SK-N-SH (cell line): ENCODE measurements at regions not wholly inside any gene's neighbourhood (a gene's known extent, or its start where the extent isn't known, plus 50 kb on each side); places are given as distances from the start of the nearest gene placed in this dataset.

ENCODE experiments used
- CTCF ChIA-PET: fragments of 300-600, 350-600 bp; formaldehyde crosslinking; extraction: SDS; loops from one replicate; lab custom pipeline; 2021; lab: Yijun Ruan, JAX
- POLR2A ChIA-PET: fragments of 350-600 bp; sonication (Branson Sonifier 250); formaldehyde crosslinking; extraction: SDS; loops from one replicate; lab custom pipeline; 2020; ENCODE audit warnings: antibody characterized with exemption, inconsistent platforms; lab: Yijun Ruan, JAX
- DNase-seq: peaks from one replicate; pipeline ENCODE4 v3.0.0; 2012
- H2AFZ ChIP-seq: fragments of 200-600 bp; sonication (generic); 2 replicates; pipeline ENCODE4 v1.8.1; 2016; ENCODE audit warnings: antibody characterized with exemption, mild to moderate bottlenecking, low read depth
- H3F3A ChIP-seq: fragments of 200-600 bp; sonication (generic); replicated peaks from 2 replicates; pipeline ENCODE3; 2016; ENCODE audit warnings: antibody characterized with exemption, mild to moderate bottlenecking; ENCODE audit not compliant: insufficient read depth
- H3K27ac ChIP-seq, 2 experiments: fragments of 200-500 bp in 1 of 2; fragments of 200-600 bp in 1 of 2; sonication (Bioruptor generic) in 1 of 2; sonication (generic), shearing (Covaris generic) in 1 of 2; 2 replicates each; pipeline versions ENCODE4 v1.5.1 to v1.6.1; 2014 to 2016; ENCODE audit warnings: low read depth in 2 of 2, inconsistent platforms in 1 of 2, low read length in 1 of 2, mild to moderate bottlenecking in 1 of 2, mixed read lengths in 1 of 2
- H3K27me3 ChIP-seq: fragments of 200-600 bp; sonication (generic), shearing (Covaris generic); 2 replicates; pipeline ENCODE4 v1.6.1; 2016; ENCODE audit warnings: mixed run types; ENCODE audit not compliant: insufficient read depth
- H3K36me3 ChIP-seq, 2 experiments: fragments of 200-500 bp in 1 of 2; fragments of 200-600 bp in 1 of 2; sonication (Bioruptor generic) in 1 of 2; sonication (generic) in 1 of 2; replicated peaks in 1 of 2; 2 replicates each; pipeline versions ENCODE3 to v1.5.1; 2014 to 2016; ENCODE audit warnings: low read length in 1 of 2, mild to moderate bottlenecking in 1 of 2; ENCODE audit not compliant: insufficient read depth in 2 of 2, control insufficient read depth in 1 of 2
- H3K4me1 ChIP-seq, 2 experiments: fragments of 200-500 bp in 1 of 2; fragments of 200-600 bp in 1 of 2; sonication (Bioruptor generic) in 1 of 2; sonication (generic), shearing (Covaris generic) in 1 of 2; 2 replicates each; pipeline versions ENCODE4 v1.5.1 to v1.6.1; 2014 to 2016; ENCODE audit warnings: low read depth in 1 of 2, low read length in 1 of 2, mixed run types in 1 of 2; ENCODE audit not compliant: insufficient read depth in 2 of 2, control insufficient read depth in 1 of 2
- H3K4me2 ChIP-seq: fragments of 200-600 bp; sonication (generic), shearing (Covaris generic); 2 replicates; pipeline ENCODE4 v1.6.1; 2017; ENCODE audit warnings: mixed run types
- H3K4me3 ChIP-seq, 2 experiments: fragments of 200-500 bp in 1 of 2; fragments of 200-600 bp in 1 of 2; sonication (Bioruptor generic) in 1 of 2; sonication (generic), shearing (Covaris generic) in 1 of 2; 2 replicates each; pipeline versions ENCODE4 v1.5.1 to v1.8.1; 2014 to 2016; ENCODE audit warnings: low read depth in 2 of 2, inconsistent platforms in 1 of 2, low read length in 1 of 2, mild to moderate bottlenecking in 1 of 2, mixed read lengths in 1 of 2, moderate library complexity in 1 of 2
- H3K79me2 ChIP-seq: fragments of 200-600 bp; sonication (generic); 2 replicates; pipeline ENCODE4 v1.8.1; 2017; ENCODE audit warnings: mild to moderate bottlenecking; ENCODE audit not compliant: insufficient read depth
- H3K9ac ChIP-seq: fragments of 200-600 bp; sonication (generic); 2 replicates; pipeline ENCODE4 v1.6.1; 2017; ENCODE audit warnings: mixed run types
- H3K9me2 ChIP-seq: fragments of 200-600 bp; sonication (generic); 2 replicates; pipeline ENCODE4 v1.6.1; 2017; ENCODE audit warnings: mixed run types
- H3K9me3 ChIP-seq: fragments of 200-600 bp; sonication (generic); 2 replicates; pipeline ENCODE4 v1.6.1; 2017; ENCODE audit warnings: mixed run types, mild to moderate bottlenecking, moderate library complexity
- H4K20me1 ChIP-seq: fragments of 200-600 bp; sonication (generic); 2 replicates; pipeline ENCODE4 v1.6.1; 2017; ENCODE audit warnings: mild to moderate bottlenecking, mixed run types; ENCODE audit not compliant: insufficient read depth
- EZH2phosphoT487 ChIP-seq: fragments of 200-600 bp; sonication (generic); IDR thresholded peaks from 2 replicates; pipeline ENCODE4 v1.6.1; 2017; ENCODE audit warnings: low read depth, mixed run types, mild to moderate bottlenecking, antibody characterized with exemption, moderate library complexity, borderline replicate concordance
- FOXJ3 ChIP-seq: sonication (generic); formaldehyde crosslinking; IDR thresholded peaks from 2 replicates; pipeline ENCODE4 v1.5.1; 2020; ENCODE audit warnings: mild to moderate bottlenecking, missing genetic modification reagents
- GABPA ChIP-seq: IDR thresholded peaks from 2 replicates; pipeline ENCODE4 v1.4.0; 2012; ENCODE audit warnings: low read depth, mild to moderate bottlenecking
- GATA2 ChIP-seq: sonication (generic); formaldehyde crosslinking; IDR thresholded peaks from 2 replicates; pipeline ENCODE4 v1.5.0; 2020; ENCODE audit warnings: mild to moderate bottlenecking, missing genetic modification reagents
- MEF2A ChIP-seq: IDR thresholded peaks from 2 replicates; pipeline ENCODE4 v1.4.0; 2012; ENCODE audit warnings: low read depth, borderline replicate concordance
- MXI1 ChIP-seq: IDR thresholded peaks from 2 replicates; pipeline ENCODE4 v1.6.1; 2012; ENCODE audit warnings: mild to moderate bottlenecking, low read depth, low read length, improper control_type of control experiment
- NRF1 ChIP-seq: IDR thresholded peaks from 2 replicates; pipeline ENCODE4 v1.6.1; 2012; ENCODE audit warnings: low read depth, mild to moderate bottlenecking, low read length
- RAD21 ChIP-seq: IDR thresholded peaks from 2 replicates; pipeline ENCODE4 v1.6.1; 2012; ENCODE audit warnings: mild to moderate bottlenecking, low read length
- RCOR1 ChIP-seq: fragments of 150-350 bp; IDR thresholded peaks from 2 replicates; pipeline ENCODE4 v1.6.1; 2017; ENCODE audit warnings: antibody characterized with exemption, low read length
- RFX5 ChIP-seq: IDR thresholded peaks from 2 replicates; pipeline ENCODE4 v1.6.1; 2012; ENCODE audit warnings: mild to moderate bottlenecking, improper control_type of control experiment, low read length
- RXRA ChIP-seq: IDR thresholded peaks from 2 replicates; pipeline ENCODE4 v1.4.0; 2012; ENCODE audit warnings: low read depth, mild to moderate bottlenecking, borderline replicate concordance
- SMC3 ChIP-seq: IDR thresholded peaks from 2 replicates; pipeline ENCODE4 v1.6.1; 2012; ENCODE audit warnings: low read depth, low read length, improper control_type of control experiment
- TCF12 ChIP-seq: IDR thresholded peaks from 2 replicates; pipeline ENCODE4 v1.4.0; 2012
- TEAD4 ChIP-seq: IDR thresholded peaks from 2 replicates; pipeline ENCODE4 v1.4.0; 2012; ENCODE audit warnings: mild to moderate bottlenecking, borderline replicate concordance; ENCODE audit not compliant: insufficient read depth
- WGBS: methylation state at CpG from one replicate; pipeline ENCODE4 v1.1.6; 2017; ENCODE audit warnings: low lambda C conversion rate; 5-methylcytosine and 5-hydroxymethylcytosine counted together
- TF ChIP-seq, protein P1 (sequence below): IDR thresholded peaks from 2 replicates; pipeline ENCODE4 v1.4.0; 2012; ENCODE audit warnings: low read depth, borderline replicate concordance
- TF ChIP-seq, protein P2 (sequence below): IDR thresholded peaks from 2 replicates; pipeline ENCODE4 v1.6.1; 2012; ENCODE audit warnings: mild to moderate bottlenecking, low read depth, low read length, moderate library complexity
- TF ChIP-seq, protein P3 (sequence below): fragments of 150-350 bp; IDR thresholded peaks from 2 replicates; pipeline ENCODE4 v1.6.1; 2017; ENCODE audit warnings: antibody characterized with exemption, low read length, low read depth, borderline replicate concordance

GRCh38 chr17:33370401-33370800 lies 77.3 kb upstream of the ASIC2 start:
- ChIA-PET CTCF (no interaction called here), POLR2A (no interaction called here)
- H3K4me2 ChIP-seq = no peak overlapping the region
- H3K27me3 ChIP-seq = no peaks in the 10 kb centered on the region
- DNase-seq = no peak
- TF ChIP-seq EZH2phosphoT487 = no peak
- no peak for TF ChIP-seq TEAD4
- TF ChIP-seq, protein P1, sequence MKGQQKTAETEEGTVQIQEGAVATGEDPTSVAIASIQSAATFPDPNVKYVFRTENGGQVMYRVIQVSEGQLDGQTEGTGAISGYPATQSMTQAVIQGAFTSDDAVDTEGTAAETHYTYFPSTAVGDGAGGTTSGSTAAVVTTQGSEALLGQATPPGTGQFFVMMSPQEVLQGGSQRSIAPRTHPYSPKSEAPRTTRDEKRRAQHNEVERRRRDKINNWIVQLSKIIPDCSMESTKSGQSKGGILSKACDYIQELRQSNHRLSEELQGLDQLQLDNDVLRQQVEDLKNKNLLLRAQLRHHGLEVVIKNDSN = no peak
- TF ChIP-seq NRF1 = no peak
- TF ChIP-seq, protein P2, sequence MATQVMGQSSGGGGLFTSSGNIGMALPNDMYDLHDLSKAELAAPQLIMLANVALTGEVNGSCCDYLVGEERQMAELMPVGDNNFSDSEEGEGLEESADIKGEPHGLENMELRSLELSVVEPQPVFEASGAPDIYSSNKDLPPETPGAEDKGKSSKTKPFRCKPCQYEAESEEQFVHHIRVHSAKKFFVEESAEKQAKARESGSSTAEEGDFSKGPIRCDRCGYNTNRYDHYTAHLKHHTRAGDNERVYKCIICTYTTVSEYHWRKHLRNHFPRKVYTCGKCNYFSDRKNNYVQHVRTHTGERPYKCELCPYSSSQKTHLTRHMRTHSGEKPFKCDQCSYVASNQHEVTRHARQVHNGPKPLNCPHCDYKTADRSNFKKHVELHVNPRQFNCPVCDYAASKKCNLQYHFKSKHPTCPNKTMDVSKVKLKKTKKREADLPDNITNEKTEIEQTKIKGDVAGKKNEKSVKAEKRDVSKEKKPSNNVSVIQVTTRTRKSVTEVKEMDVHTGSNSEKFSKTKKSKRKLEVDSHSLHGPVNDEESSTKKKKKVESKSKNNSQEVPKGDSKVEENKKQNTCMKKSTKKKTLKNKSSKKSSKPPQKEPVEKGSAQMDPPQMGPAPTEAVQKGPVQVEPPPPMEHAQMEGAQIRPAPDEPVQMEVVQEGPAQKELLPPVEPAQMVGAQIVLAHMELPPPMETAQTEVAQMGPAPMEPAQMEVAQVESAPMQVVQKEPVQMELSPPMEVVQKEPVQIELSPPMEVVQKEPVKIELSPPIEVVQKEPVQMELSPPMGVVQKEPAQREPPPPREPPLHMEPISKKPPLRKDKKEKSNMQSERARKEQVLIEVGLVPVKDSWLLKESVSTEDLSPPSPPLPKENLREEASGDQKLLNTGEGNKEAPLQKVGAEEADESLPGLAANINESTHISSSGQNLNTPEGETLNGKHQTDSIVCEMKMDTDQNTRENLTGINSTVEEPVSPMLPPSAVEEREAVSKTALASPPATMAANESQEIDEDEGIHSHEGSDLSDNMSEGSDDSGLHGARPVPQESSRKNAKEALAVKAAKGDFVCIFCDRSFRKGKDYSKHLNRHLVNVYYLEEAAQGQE = no peak
- TF ChIP-seq FOXJ3 = no peak
- 15% methylated on average over 1 of the region's 1 CpG for WGBS
- peaks cover 0 to 4% of the 10 kb centered on the region in 2 experiments; a peak in 1 of 4 replicates for H3K4me1 ChIP-seq
- no peaks in the 10 kb centered on the region for H3K9me3 ChIP-seq
- no peaks in the 10 kb centered on the region for H3K36me3 ChIP-seq
- H2AFZ ChIP-seq = no peak overlapping the region
- no peaks in the 10 kb centered on the region for H3K9me2 ChIP-seq
- no peaks in the 10 kb centered on the region for H3F3A ChIP-seq
- H3K79me2 ChIP-seq = no peaks in the 10 kb centered on the region
- H3K9ac ChIP-seq = no peak overlapping the region
- H3K4me3 ChIP-seq = no peak overlapping the region
- H4K20me1 ChIP-seq = no peaks in the 10 kb centered on the region
- no peak overlapping the region for H3K27ac ChIP-seq

DNA sequence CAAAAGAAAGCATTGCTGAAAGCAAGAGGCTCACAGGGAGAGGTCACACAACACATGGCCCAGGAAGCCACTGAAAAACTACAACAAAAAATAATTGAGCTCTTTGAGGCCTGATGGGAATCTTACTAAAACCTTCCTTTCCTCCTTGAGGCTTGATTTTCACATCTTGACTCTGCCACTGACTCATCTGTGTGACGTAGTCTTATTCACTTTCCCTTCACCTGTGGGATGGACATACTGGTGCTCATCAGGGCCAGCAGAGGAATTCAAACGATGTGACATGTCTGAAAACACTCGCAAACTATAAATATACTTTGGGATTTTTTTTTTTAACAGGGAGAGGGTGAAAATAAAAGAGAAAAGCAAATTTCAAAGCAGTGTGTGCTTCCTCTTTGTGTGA lies 78.3 kb upstream of the ASIC2 start:
- H3K27me3 ChIP-seq = no peaks in the 10 kb centered on the region
- ChIA-PET POLR2A (no interaction called here), CTCF (no interaction called here)
- no peak overlapping the region for H3K27ac ChIP-seq
- no peak overlapping the region for H3K9ac ChIP-seq
- no peaks in the 10 kb centered on the region for H3K36me3 ChIP-seq
- H3F3A ChIP-seq = no peaks in the 10 kb centered on the region
- 25% methylated on average over 3 of the region's 3 CpGs for WGBS
- no peak overlapping the region for H3K4me2 ChIP-seq
- no peak overlapping the region for H2AFZ ChIP-seq
- no peak for TF ChIP-seq SMC3
- TF ChIP-seq, protein P1 = no peak
- TF ChIP-seq, protein P3, sequence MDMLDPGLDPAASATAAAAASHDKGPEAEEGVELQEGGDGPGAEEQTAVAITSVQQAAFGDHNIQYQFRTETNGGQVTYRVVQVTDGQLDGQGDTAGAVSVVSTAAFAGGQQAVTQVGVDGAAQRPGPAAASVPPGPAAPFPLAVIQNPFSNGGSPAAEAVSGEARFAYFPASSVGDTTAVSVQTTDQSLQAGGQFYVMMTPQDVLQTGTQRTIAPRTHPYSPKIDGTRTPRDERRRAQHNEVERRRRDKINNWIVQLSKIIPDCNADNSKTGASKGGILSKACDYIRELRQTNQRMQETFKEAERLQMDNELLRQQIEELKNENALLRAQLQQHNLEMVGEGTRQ = no peak
- no peak for TF ChIP-seq MXI1
- TF ChIP-seq GATA2 = no peak
- TF ChIP-seq RCOR1 = no peak
- TF ChIP-seq RXRA = no peak
- TF ChIP-seq GABPA = no peak
- no peak for TF ChIP-seq TEAD4
- TF ChIP-seq RAD21 = no peak
- TF ChIP-seq TCF12 = no peak
- no peak for TF ChIP-seq MEF2A
- no peak for TF ChIP-seq RFX5
- H4K20me1 ChIP-seq = no peaks in the 10 kb centered on the region
- peaks cover 0 to 4% of the 10 kb centered on the region in 2 experiments; a peak in 1 of 4 replicates for H3K4me1 ChIP-seq
- H3K4me3 ChIP-seq = no peak overlapping the region
- no peaks in the 10 kb centered on the region for H3K9me3 ChIP-seq
- no peaks in the 10 kb centered on the region for H3K9me2 ChIP-seq
- no peaks in the 10 kb centered on the region for H3K79me2 ChIP-seq
- no peak for DNase-seq
